ENCODE measurements at regions not wholly inside any gene's neighbourhood (a gene's known extent, or its start where the extent isn't known, plus 50 kb on each side); places are given as distances from the start of the nearest gene placed in this dataset.

DNA sequence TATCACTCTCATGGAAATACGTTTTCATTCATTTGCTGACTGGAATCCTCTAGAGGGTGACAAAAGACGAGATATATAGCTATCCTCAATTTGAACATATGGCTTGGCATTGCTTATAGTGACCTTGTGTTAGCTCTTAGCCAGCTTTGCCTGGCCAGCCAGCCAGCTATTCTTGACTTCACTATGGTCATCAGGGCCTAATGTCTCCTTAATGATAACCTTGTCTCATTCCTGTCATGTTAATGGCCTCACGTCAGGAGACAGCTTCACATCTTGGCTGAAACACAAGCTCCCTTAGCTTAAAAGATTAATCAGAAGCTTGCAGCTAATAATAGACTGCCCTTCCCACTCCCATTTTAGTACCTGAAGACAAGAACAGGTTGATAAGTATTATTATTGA is 1517.5 kb upstream of the PIK3C3 start:
- DNase-seq (ENCODE audit: low spot score), result no peak

GRCh38 chr18:40431071-40431985 is 1523.7 kb upstream of the PIK3C3 start:
- DNase-seq (ENCODE audit: low spot score), result no peak

DNA sequence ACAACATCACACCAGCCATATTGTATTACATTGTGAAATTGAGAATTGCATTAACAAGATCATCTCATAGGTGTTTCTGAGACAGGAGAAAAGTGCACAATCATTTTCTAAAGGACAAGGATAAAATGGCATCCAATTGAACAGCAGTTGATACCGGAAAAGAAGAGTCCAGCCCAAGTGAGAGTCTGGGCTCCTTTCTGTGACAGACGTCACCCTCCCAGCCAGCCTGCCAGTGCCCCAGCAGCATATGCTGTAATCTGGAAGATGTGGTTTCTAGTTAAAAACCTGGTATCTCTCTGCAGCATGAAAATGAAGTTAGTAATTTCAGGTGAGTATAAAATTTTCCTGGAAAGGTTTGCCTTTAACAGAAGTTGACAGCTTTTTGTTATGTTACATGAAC is 1531.7 kb upstream of the PIK3C3 start:
- DNase-seq (ENCODE audit: low spot score), result no peak

- DNase-seq (ENCODE audit: low spot score), result no peak
These were observed 1534.4 kb upstream of the PIK3C3 start for GRCh38 chr18:40420675-40421074.

- DNase-seq (ENCODE audit: low spot score), result no peak
These were observed 1537.5 kb upstream of the PIK3C3 start for GRCh38 chr18:40417501-40417900.

DNA sequence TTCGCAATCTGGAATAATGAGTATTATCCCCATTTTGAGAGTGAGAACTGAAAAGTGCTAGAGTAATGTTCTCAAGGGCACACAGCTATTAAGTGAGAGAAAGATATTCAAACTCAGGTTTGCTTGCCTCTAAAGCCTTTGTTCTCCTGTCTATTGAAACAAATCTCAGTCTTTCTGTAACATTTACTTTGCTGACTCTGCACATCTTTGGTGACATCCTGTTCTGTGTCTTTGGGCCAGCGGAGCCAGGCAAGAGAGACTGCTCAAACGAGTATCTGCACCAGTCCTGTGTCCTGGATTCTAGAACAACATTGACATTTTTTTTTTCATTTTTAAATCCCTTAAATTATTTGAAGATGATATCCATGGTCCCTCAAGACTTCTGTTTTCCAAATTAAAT is 1539.2 kb upstream of the PIK3C3 start:
- DNase-seq (ENCODE audit: low spot score), result no peak

GRCh38 chr18:40415176-40415791 is 1539.8 kb upstream of the PIK3C3 start:
- no peak for DNase-seq (ENCODE audit: low spot score)

DNA sequence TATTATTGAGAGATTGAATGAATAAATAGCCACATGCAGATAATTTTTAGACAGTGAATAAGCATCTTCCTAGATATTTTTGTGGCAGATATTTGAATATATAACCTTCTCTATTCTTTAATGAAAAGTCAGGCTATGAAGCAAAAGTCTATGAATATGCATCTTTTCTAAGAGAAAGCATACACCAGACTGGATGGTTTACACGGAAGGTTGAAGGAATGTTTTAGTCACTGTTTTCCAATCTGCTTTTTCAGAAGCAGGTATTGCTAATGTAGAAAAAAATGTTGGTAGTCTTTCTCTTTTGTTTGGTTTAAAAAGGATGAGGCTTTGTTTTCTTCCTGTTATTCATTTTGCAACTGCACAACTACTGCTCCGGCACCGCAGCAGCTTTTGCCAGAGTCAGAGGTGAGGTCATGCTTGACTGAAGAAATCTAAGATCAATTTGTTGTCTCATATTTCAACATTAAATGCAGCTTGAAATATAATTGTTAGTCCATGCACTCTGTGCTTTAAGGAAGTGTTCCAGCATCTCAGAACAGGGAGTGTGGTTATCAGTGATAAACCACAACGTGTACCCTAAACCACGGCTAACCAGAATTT is 1540.8 kb upstream of the PIK3C3 start:
- DNase-seq (ENCODE audit: low spot score), result no peak

- DNase-seq (ENCODE audit: low spot score), result no peak
These were observed 1541.9 kb upstream of the PIK3C3 start for GRCh38 chr18:40413160-40413559.

DNA sequence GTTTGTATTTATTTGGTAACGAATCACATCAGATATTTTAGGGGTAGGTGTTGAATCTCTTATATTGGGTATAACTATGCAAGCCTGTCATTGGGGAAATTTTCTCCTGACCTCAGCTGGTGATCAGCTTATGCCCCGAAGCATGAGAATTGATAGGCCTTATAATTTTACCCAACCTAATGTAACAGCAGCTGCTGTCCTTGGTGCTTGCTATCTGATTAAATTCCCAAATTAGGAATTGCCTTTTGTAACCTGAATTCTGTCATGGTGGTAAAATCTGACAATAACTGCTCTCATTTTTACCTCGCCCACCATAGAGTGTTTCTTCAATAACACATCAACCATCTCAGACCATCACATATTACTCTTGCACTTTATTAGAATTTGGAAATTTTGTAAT is 1542.6 kb upstream of the PIK3C3 start:
- DNase-seq (ENCODE audit: low spot score), result no peak

- no peak for DNase-seq (ENCODE audit: low spot score)
These were observed 1547.1 kb upstream of the PIK3C3 start for GRCh38 chr18:40407909-40408308.

GRCh38 chr18:40404284-40404683 is 1550.8 kb upstream of the PIK3C3 start:
- no peak for DNase-seq (ENCODE audit: low spot score)

DNA sequence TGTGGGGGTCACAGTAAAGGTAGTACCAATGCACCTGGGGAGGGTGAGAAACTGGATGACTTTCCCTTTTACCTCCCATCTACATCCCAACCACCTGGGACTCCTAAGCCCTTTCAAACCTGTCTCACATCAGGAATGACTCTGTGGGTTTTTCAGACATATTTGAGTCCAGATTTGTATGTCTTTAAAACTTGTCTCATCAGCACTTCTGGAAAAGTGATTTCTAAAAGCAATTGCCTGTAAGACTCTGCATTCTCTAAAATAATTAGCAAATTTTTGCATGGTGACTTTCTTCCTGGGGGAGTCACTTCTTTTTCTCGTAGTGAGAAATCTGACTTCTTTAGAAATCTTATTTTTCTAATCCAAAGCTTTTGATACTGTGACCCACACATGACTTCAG is 1553.0 kb upstream of the PIK3C3 start:
- DNase-seq (ENCODE audit: low spot score), result no peak

DNA sequence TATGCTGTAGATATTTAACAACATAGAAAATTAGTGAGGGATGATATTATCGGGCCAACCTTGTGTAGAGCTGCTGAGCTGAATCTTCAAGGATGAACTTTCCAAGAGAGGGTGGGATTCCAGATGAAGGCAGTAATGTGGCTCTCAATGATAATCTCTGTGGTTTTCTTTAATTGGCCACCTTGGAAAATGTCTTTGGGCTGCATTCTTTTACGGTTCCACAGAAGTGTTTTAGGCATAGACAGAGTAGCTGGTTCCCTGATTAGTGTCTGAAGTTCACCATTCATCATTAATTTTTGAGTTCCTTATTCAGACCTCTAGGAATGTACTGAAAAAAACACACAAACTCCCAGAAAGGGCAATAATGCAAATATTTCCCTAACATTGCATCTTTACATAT is 1566.9 kb upstream of the PIK3C3 start:
- DNase-seq (ENCODE audit: low spot score), result no peak

- DNase-seq (ENCODE audit: low spot score), result no peak
These were observed 1567.8 kb upstream of the PIK3C3 start for GRCh38 chr18:40387130-40387787.

DNA sequence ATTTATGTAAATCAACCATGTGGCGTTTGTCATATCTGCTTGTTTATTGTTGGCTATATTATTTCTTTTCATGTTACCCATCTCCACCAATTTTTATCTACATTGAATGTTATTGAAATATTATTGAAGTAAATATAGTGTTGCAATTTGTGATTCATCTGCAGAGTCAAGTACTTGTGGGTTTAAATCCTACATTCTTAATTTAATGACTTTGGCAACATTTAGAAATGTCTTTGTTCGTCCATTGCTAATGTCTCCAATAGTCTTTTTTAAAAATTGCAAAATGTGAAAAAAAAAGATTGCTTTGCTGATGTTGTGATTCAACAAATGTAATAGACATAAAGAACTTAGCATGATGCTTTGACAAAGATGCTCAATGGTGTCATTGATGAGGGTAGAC is 1572.8 kb upstream of the PIK3C3 start:
- DNase-seq (ENCODE audit: low spot score), result no peak

DNA sequence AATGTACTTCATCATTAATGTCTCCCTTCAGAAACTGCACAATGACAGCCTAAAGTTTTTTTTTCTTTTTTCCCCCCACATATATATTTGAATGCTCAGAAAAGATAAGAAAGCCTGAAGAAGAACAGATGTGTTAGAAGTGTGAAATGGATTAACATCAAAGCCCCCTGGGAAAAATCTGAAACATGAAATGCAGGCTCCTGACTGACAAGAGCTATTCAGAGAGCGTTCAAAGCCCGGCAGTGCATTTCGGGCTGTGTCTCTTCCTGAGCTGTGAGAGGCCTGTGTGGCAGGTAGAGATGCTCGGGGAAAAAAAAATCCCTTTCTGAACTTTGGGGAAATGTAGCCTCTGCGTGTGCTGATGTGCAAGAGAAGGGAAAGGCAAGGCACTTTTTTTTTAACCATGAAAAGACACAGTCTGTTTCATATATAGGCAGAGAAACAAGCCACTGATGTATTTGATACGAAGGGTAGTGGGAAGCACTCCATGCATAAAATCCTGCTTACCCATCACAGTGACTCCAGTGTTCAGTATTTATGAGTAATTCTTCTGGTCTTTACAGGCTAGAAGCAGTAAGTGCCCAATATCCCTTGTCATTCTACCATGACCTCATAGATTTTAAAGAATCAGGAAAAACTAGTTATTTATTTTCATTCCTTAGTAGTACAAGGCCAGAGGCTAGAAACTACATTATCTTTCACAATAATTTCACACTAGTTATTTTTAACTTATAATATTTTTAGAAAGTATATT is 1574.2 kb upstream of the PIK3C3 start:
- DNase-seq (ENCODE audit: low spot score), result no peak

- DNase-seq (ENCODE audit: low spot score), result no peak
These were observed 1579.2 kb upstream of the PIK3C3 start for GRCh38 chr18:40375837-40376236.

- no peak for DNase-seq (ENCODE audit: low spot score)
These were observed 1583.4 kb upstream of the PIK3C3 start for GRCh38 chr18:40371673-40372072.

DNA sequence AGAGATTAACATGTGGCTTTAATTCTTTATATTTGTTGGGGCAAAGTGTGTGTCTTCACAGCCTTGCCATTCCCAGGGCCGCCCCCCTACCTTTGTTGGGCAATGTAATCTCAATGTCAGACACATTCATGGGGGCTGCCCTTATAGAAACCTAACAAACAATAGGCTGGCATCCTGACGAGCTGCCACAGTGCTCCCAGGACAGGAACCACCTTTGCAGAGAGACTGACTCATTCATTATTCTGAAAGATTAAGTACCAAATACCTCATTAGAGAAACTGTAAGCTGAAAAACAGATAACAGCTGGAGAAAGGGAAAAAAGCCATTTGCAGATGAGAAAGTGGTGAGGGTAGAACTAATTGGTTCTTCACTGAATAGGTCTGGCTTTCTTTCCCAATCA is 1587.5 kb upstream of the PIK3C3 start:
- DNase-seq (ENCODE audit: low spot score), result no peak

GRCh38 chr18:40366521-40366920 is 1588.5 kb upstream of the PIK3C3 start:
- no peak for DNase-seq (ENCODE audit: low spot score)

DNA sequence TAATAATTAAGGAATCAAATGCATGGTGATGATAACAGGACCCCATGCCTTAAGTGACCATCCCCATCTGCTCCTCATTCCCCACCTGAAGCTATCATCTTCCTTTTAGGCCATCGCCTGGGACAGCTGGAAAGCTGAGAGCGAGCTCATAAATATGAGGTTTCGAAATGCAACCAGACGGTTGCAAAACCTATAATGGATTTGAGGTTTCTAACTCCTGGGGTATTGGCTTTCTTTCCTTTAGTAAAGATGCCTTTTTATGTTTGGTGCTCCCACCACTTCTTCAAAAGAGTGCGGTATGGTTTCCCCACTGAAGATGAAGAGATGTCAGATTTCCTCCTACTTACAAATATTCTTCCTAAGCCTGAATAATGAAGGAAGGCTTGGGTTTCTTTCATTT is 1589.5 kb upstream of the PIK3C3 start:
- no peak for DNase-seq (ENCODE audit: low spot score)
